ENCODE measurements at regions not wholly inside any gene's neighbourhood (a gene's known extent, or its start where the extent isn't known, plus 50 kb on each side); places are given as distances from the start of the nearest gene placed in this dataset.

GRCh38 chr5:174243904-174244303, 198.4 kb downstream of the NSG2 start:
- no peaks in the 10 kb centered on the region for H3K36me3 ChIP-seq
- DNase-seq: no peak
- no peaks in the 10 kb centered on the region for H3K27me3 ChIP-seq
- no peak for TF ChIP-seq CTCF (IDR thresholded peaks at IDR 0.05)
- H3K9me3 ChIP-seq: no peaks in the 10 kb centered on the region
- H3K4me1 ChIP-seq: peaks cover 0 to 12% (median 2%) of the 10 kb centered on the region in 4 donors
- no peak overlapping the region for H3K27ac ChIP-seq
- H3K4me3 ChIP-seq: no peak overlapping the region
- intact Hi-C loops (cut with DNase I; ENCODE audit: low total_unique reads): no loop called here

GRCh38 chr5:174245516-174246075, 200.1 kb downstream of the NSG2 start:
- no peak for TF ChIP-seq CTCF (IDR thresholded peaks at IDR 0.05)
- no peak for DNase-seq
- intact Hi-C loops (cut with DNase I; ENCODE audit: low total_unique reads): no loop called here

GRCh38 chr5:174246743-174247142, 201.2 kb downstream of the NSG2 start:
- DNase-seq: no peak
- Histone ChIP-seq H3K4me1 (peaks cover 0 to 12% (median 2%) of the 10 kb centered on the region in 4 donors), H3K36me3 (no peaks in the 10 kb centered on the region), H3K27me3 (no peaks in the 10 kb centered on the region), H3K27ac (no peak overlapping the region), H3K4me3 (no peak overlapping the region), H3K9me3 (no peaks in the 10 kb centered on the region)
- intact Hi-C loops (cut with DNase I; ENCODE audit: low total_unique reads): no loop called here
- TF ChIP-seq CTCF (IDR thresholded peaks at IDR 0.05): no peak

More at GRCh38 chr5:174245516-174246075, 200.1 kb downstream of the NSG2 start:
- no peaks in the 10 kb centered on the region for H3K27me3 ChIP-seq
- peaks cover 0 to 12% (median 2%) of the 10 kb centered on the region in 4 donors for H3K4me1 ChIP-seq
- H3K27ac ChIP-seq: no peak overlapping the region
- H3K36me3 ChIP-seq: no peaks in the 10 kb centered on the region
- H3K4me3 ChIP-seq: no peak overlapping the region
- H3K9me3 ChIP-seq: no peaks in the 10 kb centered on the region

GRCh38 chr5:174247301-174247700, 201.8 kb downstream of the NSG2 start:
- no peak for DNase-seq
- no peak for TF ChIP-seq CTCF (IDR thresholded peaks at IDR 0.05)
- H3K27ac ChIP-seq: no peak overlapping the region
- no peaks in the 10 kb centered on the region for H3K27me3 ChIP-seq
- peaks cover 0 to 12% (median 2%) of the 10 kb centered on the region in 4 donors for H3K4me1 ChIP-seq
- H3K36me3 ChIP-seq: no peaks in the 10 kb centered on the region
- H3K4me3 ChIP-seq: no peak overlapping the region
- intact Hi-C loops (cut with DNase I; ENCODE audit: low total_unique reads): no loop called here
- no peaks in the 10 kb centered on the region for H3K9me3 ChIP-seq

GRCh38 chr5:174251305-174252000, 205.9 kb downstream of the NSG2 start:
- H3K27ac ChIP-seq: no peak overlapping the region
- no peak for DNase-seq
- H3K4me3 ChIP-seq: no peak overlapping the region
- no peaks in the 10 kb centered on the region for H3K9me3 ChIP-seq
- H3K27me3 ChIP-seq: peaks cover 0 to 2% of the 10 kb centered on the region in 2 donors
- intact Hi-C loops (cut with DNase I; ENCODE audit: low total_unique reads): no loop called here
- no peaks in the 10 kb centered on the region for H3K36me3 ChIP-seq
- H3K4me1 ChIP-seq: no peaks in the 10 kb centered on the region
- TF ChIP-seq CTCF (IDR thresholded peaks at IDR 0.05): no peak
